Subcutaneous abdominal adipose tissue (tissue), 5 donors: ENCODE measurements at regions not wholly inside any gene's neighbourhood (a gene's known extent, or its start where the extent isn't known, plus 50 kb on each side); places are given as distances from the start of the nearest gene placed in this dataset.

Experiments used
- H3K27ac ChIP-seq: one replicate; pipeline ENCODE4 v1.7.0; 2013; ENCODE audit warnings: low read depth, mild to moderate bottlenecking, inconsistent platforms, low read length, moderate library complexity
- H3K27me3 ChIP-seq, 5 donors: one replicate each; pipeline ENCODE4 v1.7.0; 2013; ENCODE audit warnings: low read length in 5 of 5, inconsistent platforms in 1 of 5; ENCODE audit not compliant: control insufficient read depth in 5 of 5, insufficient read depth in 4 of 5
- H3K36me3 ChIP-seq, 5 donors: one replicate each; pipeline ENCODE4 v1.7.0; 2013; ENCODE audit warnings: low read length in 5 of 5; ENCODE audit not compliant: control insufficient read depth in 5 of 5, insufficient read depth in 5 of 5
- H3K4me1 ChIP-seq, 5 donors: one replicate each; pipeline ENCODE4 v1.7.0; 2013; ENCODE audit warnings: low read length in 5 of 5, mild to moderate bottlenecking in 3 of 5, moderate library complexity in 1 of 5; ENCODE audit not compliant: control insufficient read depth in 5 of 5, insufficient read depth in 5 of 5
- H3K4me3 ChIP-seq, 5 donors: one replicate each; pipeline ENCODE4 v1.7.0; 2013; ENCODE audit warnings: low read length in 5 of 5, low read depth in 1 of 5
- H3K9ac ChIP-seq, 5 donors: one replicate each; pipeline ENCODE4 v1.7.0; 2013; ENCODE audit warnings: low read length in 5 of 5, mild to moderate bottlenecking in 4 of 5, moderate library complexity in 3 of 5
- H3K9me3 ChIP-seq, 5 donors: one replicate each; pipeline ENCODE4 v1.7.0; 2013; ENCODE audit warnings: low read length in 5 of 5; ENCODE audit not compliant: control insufficient read depth in 5 of 5
- donor health status: healthy.
- donor health status: healthy.
- donor health status: healthy.
- donor health status: healthy.
- donor health status: healthy.

GRCh38 chr5:39822020-39822419, 397.2 kb upstream of the DAB2 start:
- Histone ChIP-seq H3K27ac (no peak overlapping the region), H3K27me3 (no peaks in the 10 kb centered on the region), H3K4me1 (no peaks in the 10 kb centered on the region), H3K4me3 (no peak overlapping the region), H3K36me3 (no peaks in the 10 kb centered on the region), H3K9ac (no peak overlapping the region), H3K9me3 (no peaks in the 10 kb centered on the region)

DNA sequence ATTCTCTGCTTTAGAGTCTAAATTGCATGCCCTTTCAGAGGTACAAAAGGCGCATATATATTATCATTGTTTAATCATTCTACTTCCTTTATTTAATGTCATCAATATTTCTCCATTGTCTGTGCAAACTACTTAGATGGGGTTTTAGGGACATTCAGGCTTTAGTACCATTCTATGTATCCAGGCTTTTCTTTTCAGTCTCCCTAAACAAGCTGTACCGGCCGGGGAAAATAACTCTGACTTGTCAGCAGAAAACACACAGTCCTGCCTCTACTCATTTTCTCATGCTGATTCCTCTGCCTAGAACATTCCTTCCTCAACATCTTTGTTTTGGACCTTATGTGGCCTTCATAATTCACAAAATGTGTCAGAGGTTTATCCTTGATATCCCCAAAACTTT, 392.1 kb upstream of the DAB2 start:
- Histone ChIP-seq H3K4me3 (no peak overlapping the region), H3K27me3 (no peaks in the 10 kb centered on the region), H3K36me3 (no peaks in the 10 kb centered on the region), H3K27ac (no peak overlapping the region), H3K9ac (no peak overlapping the region), H3K9me3 (no peaks in the 10 kb centered on the region), H3K4me1 (peaks cover 0 to 6% (median 2%) of the 10 kb centered on the region in 5 donors)

GRCh38 chr5:39816156-39816845, 391.5 kb upstream of the DAB2 start:
- Histone ChIP-seq H3K27ac (no peak overlapping the region), H3K27me3 (no peaks in the 10 kb centered on the region), H3K4me1 (peaks cover 0 to 7% (median 2%) of the 10 kb centered on the region in 5 donors), H3K9me3 (no peaks in the 10 kb centered on the region), H3K9ac (no peak overlapping the region), H3K4me3 (no peak overlapping the region), H3K36me3 (no peaks in the 10 kb centered on the region)

- H3K4me1 ChIP-seq, result peaks cover 0 to 10% (median 2%) of the 10 kb centered on the region in 5 donors
- no peak overlapping the region for H3K27ac ChIP-seq
- no peak overlapping the region for H3K4me3 ChIP-seq
- H3K9ac ChIP-seq, result no peak overlapping the region
- H3K27me3 ChIP-seq, result no peaks in the 10 kb centered on the region
- H3K9me3 ChIP-seq, result no peaks in the 10 kb centered on the region
- no peaks in the 10 kb centered on the region for H3K36me3 ChIP-seq
Measured at GRCh38 chr5:39815711-39816110, 390.9 kb upstream of the DAB2 start.

GRCh38 chr5:39811381-39811780, 386.6 kb upstream of the DAB2 start:
- H3K9ac ChIP-seq, result no peak overlapping the region
- no peak overlapping the region for H3K4me3 ChIP-seq
- H3K9me3 ChIP-seq, result no peaks in the 10 kb centered on the region
- H3K4me1 ChIP-seq, result peaks cover 0 to 10% (median 2%) of the 10 kb centered on the region in 5 donors
- H3K27me3 ChIP-seq, result no peaks in the 10 kb centered on the region
- no peaks in the 10 kb centered on the region for H3K36me3 ChIP-seq
- H3K27ac ChIP-seq, result no peak overlapping the region

DNA sequence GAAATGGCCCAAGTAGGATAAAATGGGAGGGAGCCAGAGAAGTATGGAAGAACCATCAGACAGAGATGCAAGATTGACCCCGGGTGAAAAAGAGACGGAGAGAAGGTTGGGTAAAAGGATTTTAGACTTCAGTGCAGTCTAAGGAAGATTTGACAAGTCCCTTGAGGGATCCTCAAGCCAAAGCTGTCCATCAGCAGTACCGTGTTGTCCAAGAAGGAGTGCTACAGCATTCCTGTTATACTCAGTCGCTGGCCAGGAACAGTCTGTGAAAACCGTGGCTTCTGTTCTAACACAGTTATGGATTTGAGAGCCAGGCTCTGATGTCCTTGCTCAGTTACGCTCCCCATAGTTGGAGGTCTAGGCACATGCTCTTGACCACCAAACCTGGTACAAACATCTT, 383.9 kb upstream of the DAB2 start:
- Histone ChIP-seq H3K4me1 (peaks cover 0 to 3% (median 0%) of the 10 kb centered on the region in 5 donors), H3K9ac (no peak overlapping the region), H3K9me3 (no peaks in the 10 kb centered on the region), H3K27me3 (no peaks in the 10 kb centered on the region), H3K36me3 (no peaks in the 10 kb centered on the region), H3K27ac (no peak overlapping the region), H3K4me3 (no peak overlapping the region)

DNA sequence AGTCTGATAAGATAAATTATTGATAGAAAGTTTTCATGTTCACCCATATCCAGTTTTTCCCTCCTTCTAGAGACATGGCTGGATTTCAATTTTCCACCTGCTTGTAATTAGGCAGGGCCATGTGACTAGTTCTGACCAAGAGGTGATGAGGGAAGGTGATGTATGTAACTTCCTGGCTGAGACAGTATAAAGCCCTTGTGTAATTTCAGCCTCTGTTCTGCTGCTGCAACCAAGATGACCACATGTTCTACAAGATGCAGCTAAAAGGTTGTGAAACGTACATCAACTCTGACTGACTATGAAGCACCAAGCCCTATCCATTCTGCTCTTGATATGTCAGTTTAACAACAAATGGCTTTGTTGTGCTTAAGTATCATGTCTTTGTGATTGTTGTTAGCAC, 376.5 kb upstream of the DAB2 start:
- Histone ChIP-seq H3K4me1 (no peaks in the 10 kb centered on the region), H3K27ac (no peak overlapping the region), H3K36me3 (no peaks in the 10 kb centered on the region), H3K27me3 (no peaks in the 10 kb centered on the region), H3K4me3 (no peak overlapping the region), H3K9me3 (no peaks in the 10 kb centered on the region), H3K9ac (no peak overlapping the region)

GRCh38 chr5:39800042-39800601, 375.3 kb upstream of the DAB2 start:
- H3K4me1 ChIP-seq, result no peaks in the 10 kb centered on the region
- H3K27me3 ChIP-seq, result no peaks in the 10 kb centered on the region
- H3K36me3 ChIP-seq, result no peaks in the 10 kb centered on the region
- no peak overlapping the region for H3K27ac ChIP-seq
- H3K9me3 ChIP-seq, result no peaks in the 10 kb centered on the region
- no peak overlapping the region for H3K9ac ChIP-seq
- H3K4me3 ChIP-seq, result no peak overlapping the region

DNA sequence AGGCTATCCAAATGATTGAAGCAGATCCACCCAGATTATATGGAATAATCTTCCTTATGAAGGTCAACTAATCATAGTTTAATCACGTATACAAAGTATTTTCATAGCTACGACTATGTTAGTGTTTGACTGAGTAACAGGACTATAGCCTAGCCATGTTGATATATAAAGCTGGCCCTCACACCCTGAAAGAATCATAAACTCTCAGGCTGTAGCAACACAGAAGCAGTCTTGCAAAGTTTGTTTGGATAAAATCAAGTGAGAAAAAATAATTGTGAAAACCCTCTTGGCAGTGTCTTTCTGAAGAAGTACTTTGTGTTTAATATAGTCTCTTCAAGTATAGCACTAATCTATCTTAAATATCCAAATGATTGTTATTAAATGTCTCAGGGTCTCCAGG, 374.5 kb upstream of the DAB2 start:
- Histone ChIP-seq H3K27ac (no peak overlapping the region), H3K9ac (no peak overlapping the region), H3K9me3 (no peaks in the 10 kb centered on the region), H3K4me3 (no peak overlapping the region), H3K4me1 (peaks cover 0 to 5% (median 2%) of the 10 kb centered on the region in 5 donors), H3K36me3 (no peaks in the 10 kb centered on the region), H3K27me3 (no peaks in the 10 kb centered on the region)

DNA sequence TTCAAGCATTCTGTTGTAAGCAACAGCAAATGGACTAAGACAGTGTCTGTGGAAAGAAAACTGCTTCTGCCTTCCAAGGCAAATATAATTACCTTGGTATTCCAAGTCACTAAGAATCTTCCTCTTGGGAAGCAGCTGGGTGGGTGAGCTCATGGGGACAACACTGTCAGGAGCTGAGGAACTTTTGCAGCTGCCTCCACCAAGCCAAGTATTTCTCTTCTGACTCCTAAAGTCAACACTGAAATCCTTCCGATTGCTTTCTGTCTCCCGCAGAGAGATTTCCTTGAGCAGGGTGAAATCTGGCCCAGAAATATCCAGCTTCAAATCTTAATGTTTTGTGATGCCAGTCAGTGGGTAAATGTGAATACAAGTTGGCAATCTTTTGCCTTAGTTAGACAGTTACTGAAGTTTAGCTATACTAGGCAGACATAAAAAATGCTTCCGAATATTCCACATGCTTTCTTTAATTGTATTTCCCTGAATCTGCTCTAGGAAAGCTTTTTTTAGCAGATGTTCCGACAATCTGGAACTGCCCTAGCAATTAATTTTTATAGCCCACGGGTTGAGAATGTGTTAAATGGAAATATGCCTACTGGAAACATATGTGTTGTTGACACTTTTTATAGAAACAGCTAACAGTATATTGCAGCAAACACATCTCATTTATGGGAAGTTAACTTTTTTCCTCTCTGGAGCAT, 369.9 kb upstream of the DAB2 start:
- no peak overlapping the region for H3K4me3 ChIP-seq
- peaks cover 0 to 8% (median 4%) of the 10 kb centered on the region in 5 donors for H3K4me1 ChIP-seq
- no peaks in the 10 kb centered on the region for H3K27me3 ChIP-seq
- H3K36me3 ChIP-seq, result no peaks in the 10 kb centered on the region
- H3K9ac ChIP-seq, result no peak overlapping the region
- no peak overlapping the region for H3K27ac ChIP-seq
- H3K9me3 ChIP-seq, result no peaks in the 10 kb centered on the region
